Skeletal muscle satellite cell (primary cell): ENCODE measurements at regions not wholly inside any gene's neighbourhood (a gene's known extent, or its start where the extent isn't known, plus 50 kb on each side); places are given as distances from the start of the nearest gene placed in this dataset.

Experiments used
- H3K27me3 ChIP-seq: 2 replicates; pipeline ENCODE4 v1.7.0; 2013; ENCODE audit warnings: low read length; ENCODE audit not compliant: control insufficient read depth, insufficient read depth
- H3K36me3 ChIP-seq: 2 replicates; pipeline ENCODE4 v1.7.0; 2013; ENCODE audit warnings: mild to moderate bottlenecking, control low read depth, low read length; ENCODE audit not compliant: insufficient read depth
- H3K4me1 ChIP-seq: 2 replicates; pipeline ENCODE4 v1.7.0; 2013; ENCODE audit warnings: low read length; ENCODE audit not compliant: control insufficient read depth, insufficient read depth
- H3K4me2 ChIP-seq: 2 replicates; pipeline ENCODE4 v1.7.0; 2013; ENCODE audit warnings: mild to moderate bottlenecking, low read length
- H3K4me3 ChIP-seq: 2 replicates; pipeline ENCODE4 v1.7.0; 2013; ENCODE audit warnings: low read length
- H3K9ac ChIP-seq: 2 replicates; pipeline ENCODE4 v1.7.0; 2013; ENCODE audit warnings: mild to moderate bottlenecking, low read depth, low read length, moderate library complexity
- H3K9me3 ChIP-seq: replicated peaks from 2 replicates; pipeline ENCODE4 v1.7.0; 2013; ENCODE audit warnings: mild to moderate bottlenecking, control low read depth, low read length

DNA sequence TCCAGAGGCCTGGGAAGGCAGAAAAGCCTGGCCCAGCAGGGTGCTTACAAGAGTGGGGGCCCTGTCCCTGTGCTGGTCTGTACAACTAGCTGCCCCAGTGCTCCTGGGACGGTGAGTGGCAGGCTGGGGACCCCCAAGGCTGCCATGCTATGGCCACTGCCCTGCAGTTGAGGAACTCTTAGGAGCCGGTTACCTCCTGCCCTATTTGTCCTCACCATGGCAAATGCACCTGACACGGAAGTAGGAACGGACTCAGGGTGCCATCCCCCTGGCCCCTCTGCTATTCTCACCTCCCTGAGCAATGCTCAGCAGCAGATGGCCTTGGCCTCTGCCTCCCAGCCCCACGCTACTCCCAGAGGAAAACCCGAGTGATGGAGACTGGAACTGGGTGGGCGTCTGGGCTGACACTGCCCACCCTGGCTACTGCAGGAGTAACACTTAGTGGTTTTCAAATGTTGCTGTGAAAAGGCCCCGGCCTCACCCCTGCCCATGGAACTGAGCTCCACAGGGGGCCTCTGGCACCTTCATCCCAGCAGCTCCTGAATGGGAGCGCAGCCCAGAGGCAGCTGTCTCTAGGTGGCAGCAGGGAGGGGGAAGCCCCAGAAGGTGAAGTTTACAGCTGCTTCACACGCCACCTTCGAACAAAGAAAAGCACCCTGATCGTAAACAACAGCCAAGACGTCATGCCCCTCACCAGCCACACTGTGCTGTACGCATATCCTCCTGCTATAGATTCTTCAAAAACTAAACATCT lies 105.3 kb downstream of the CTTN start:
- no peaks in the 10 kb centered on the region for H3K4me1 ChIP-seq

DNA sequence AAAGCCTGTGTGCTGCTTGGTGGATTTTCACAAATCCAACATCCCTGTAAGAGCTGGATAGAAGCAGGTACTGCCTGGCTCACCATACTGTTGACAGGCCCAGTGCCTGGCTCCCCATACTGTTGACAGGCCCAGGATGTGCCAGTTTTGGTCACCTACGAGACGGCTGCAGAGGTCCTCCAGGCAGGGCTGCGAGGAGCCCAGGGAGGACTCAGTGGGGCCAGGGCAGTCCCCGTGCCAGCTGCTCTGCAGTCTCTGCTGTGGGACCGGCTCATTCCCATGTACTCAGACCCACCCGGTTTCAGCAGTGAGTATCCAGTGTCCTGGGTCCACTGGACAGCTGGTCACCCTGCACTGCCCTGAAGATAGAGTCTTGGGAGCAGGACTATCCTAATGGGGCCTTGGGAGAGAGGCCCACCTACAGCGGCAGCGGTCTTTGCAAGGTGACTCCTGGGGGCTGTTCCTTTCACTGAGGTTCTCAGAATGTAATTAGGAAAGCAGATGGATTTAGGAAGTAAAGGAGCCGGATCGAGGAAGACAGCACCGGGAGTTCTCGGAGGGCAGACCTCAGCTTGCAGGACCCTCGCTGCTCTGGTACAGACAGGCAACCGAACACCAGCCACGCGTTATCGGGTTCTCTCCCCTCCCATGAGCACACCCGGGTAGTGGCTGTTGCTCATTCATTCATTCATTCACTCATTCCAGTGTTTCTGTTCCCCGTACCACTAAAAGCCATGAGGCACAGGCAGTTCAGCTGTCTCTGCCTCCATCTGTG lies 106.1 kb downstream of the CTTN start:
- no peaks in the 10 kb centered on the region for H3K4me1 ChIP-seq
- no peak overlapping the region for H3K4me3 ChIP-seq
- H3K27me3 ChIP-seq, result peaks cover 48% of the 10 kb centered on the region
- H3K9me3 ChIP-seq, result no peaks in the 10 kb centered on the region
- no peak overlapping the region for H3K4me2 ChIP-seq
- no peaks in the 10 kb centered on the region for H3K36me3 ChIP-seq
- H3K9ac ChIP-seq, result no peak overlapping the region

More for the DNA sequence above, 105.3 kb downstream of the CTTN start:
- Histone ChIP-seq H3K4me3 (no peak overlapping the region), H3K9me3 (no peaks in the 10 kb centered on the region), H3K36me3 (no peaks in the 10 kb centered on the region), H3K27me3 (peaks cover 48% of the 10 kb centered on the region), H3K4me2 (no peak overlapping the region), H3K9ac (no peak overlapping the region)

DNA sequence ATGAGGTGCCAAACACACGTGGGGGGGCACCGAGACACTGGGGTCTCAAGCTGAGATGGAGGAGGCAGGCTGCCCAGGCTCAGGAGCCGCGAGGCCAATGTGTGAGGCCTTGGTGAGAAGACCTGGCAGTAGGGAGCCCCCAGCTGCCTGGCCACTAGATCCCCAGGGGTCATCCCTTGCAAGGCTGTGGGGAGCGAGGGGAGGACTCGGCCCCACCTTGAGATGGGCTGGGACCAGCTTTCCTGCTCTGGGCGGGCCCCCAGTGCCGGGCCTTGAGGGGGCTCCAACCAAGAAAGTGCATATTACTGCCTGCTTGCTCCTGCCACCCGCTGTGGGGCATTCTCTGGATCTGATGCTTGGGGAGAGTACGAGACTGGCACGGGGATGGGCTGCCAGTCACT lies 107.0 kb downstream of the CTTN start:
- Histone ChIP-seq H3K4me2 (no peak overlapping the region), H3K36me3 (no peaks in the 10 kb centered on the region), H3K9ac (no peak overlapping the region), H3K27me3 (peaks cover 48% of the 10 kb centered on the region), H3K9me3 (no peaks in the 10 kb centered on the region), H3K4me3 (no peak overlapping the region), H3K4me1 (no peaks in the 10 kb centered on the region)

DNA sequence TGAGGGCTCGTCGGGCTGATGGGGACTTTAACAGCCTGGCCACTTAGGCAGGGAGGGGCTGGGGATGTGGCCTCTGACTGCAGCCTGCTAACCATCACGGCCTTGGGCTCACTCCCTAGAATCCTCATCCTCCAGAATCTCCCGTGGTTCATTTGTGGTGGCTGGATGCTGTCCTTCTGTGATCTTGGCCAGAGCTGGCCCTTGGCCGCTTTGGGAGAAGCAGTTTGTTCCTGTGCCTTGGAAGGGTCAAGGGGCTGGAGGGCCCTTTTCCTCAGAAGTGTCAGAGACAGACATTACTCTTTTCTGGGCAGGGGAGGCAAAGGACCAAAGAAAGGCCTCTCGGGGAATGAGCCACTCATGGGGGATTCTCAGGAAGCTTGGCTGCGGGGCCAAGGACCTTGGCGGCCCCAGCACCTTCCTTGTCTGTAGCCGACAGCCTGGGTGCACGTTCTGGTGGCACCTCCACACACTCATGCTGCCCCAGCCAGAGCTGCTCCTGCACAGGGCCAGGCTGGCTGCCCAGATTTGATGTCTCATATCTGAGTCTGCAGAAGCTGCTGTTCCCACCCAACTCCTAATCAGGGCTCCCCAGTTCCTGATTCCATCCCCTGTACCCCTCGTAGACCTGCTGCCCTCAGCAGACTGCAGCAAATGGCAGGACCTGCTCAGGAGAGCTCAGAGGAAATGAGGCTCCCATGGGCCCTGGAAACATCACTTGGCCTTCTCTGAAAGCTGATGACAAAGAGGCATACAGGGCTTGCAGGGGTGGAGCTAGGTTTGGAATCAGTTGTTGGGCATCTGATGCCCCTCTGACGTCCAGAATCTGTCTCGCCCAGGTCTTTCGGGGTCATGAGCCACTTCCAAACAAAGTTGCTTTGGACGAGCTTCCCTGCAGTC lies 107.7 kb downstream of the CTTN start:
- Histone ChIP-seq H3K27me3 (peaks cover 48% of the 10 kb centered on the region), H3K36me3 (no peaks in the 10 kb centered on the region), H3K9me3 (no peaks in the 10 kb centered on the region), H3K4me1 (no peaks in the 10 kb centered on the region), H3K4me2 (no peak overlapping the region), H3K4me3 (no peak overlapping the region), H3K9ac (no peak overlapping the region)

DNA sequence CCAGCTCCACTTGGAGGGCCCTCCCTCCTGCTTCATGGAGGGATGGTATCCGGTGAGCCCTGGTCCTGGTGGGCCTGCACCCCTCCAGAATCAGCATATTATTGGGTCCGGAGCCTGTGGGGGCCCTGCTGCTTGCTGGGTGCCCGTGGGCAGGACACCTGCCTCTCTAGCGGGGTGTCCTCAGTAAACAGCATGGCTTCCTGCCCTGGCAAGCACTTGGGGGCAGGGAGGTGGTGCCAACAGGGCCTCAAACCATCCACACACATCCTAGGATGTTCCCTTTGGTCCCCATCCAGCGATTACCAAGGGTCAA lies 108.3 kb downstream of the CTTN start:
- no peak overlapping the region for H3K9ac ChIP-seq
- no peaks in the 10 kb centered on the region for H3K9me3 ChIP-seq
- H3K27me3 ChIP-seq, result peaks cover 48% of the 10 kb centered on the region
- no peaks in the 10 kb centered on the region for H3K36me3 ChIP-seq
- no peak overlapping the region for H3K4me2 ChIP-seq
- H3K4me1 ChIP-seq, result no peaks in the 10 kb centered on the region
- no peak overlapping the region for H3K4me3 ChIP-seq

DNA sequence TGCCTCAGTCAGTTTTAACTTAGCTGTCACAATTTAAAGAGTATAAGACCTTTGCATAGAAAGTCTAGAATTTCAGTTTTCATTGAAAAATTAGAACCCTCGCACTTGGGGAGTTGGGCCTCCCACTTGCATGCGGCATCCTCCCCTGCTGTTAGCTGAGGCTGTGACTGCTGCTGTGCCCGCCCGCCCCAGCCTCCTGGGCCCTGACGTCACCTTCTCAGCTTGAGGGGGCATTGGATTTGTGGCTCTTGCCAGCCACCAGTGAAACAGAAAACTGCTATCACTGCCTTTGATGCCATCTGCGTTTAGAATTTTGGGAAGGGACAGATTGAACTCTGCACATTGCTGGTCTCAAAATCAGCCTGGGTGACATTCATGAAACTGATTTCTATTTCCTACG lies 108.7 kb downstream of the CTTN start:
- Histone ChIP-seq H3K4me1 (no peaks in the 10 kb centered on the region), H3K27me3 (peaks cover 48% of the 10 kb centered on the region), H3K4me2 (no peak overlapping the region), H3K36me3 (no peaks in the 10 kb centered on the region), H3K9me3 (no peaks in the 10 kb centered on the region), H3K9ac (no peak overlapping the region), H3K4me3 (no peak overlapping the region)

DNA sequence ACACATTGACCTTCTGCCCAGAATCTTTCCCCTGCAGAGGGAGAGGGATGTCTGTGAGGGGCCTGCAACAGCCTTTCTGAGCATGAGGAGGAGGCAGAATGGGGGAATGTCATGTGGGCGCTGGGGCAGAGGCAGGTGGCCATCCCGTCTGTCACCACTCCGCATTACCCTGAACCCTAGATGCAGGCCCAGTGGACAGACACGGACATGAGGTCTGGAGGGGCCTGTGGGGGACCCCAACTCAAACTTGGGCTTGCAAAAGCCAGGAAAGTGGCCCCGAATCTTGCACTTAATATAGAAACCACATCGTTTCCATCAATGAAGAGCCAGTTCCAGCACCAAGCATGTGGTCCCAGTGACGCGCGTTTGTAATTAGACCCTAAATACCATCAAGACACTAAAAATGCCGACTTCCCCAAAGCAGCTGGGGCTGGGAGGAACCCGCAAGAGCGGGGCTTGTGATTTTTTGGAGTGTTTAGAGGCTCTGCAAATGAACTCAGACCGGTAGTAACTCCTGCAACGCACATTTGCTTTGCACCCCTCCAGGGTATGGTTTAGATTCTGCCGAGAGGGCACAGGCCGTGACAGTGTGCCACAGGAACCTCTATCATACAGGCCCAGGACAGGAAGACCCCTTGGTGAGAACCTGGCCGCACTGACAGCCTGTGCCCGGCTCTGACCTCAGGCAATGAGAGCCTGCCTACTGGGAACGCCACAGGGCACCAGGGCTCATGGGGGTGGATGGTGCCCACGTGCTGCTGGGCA lies 109.3 kb downstream of the CTTN start:
- Histone ChIP-seq H3K4me3 (no peak overlapping the region), H3K9ac (no peak overlapping the region), H3K9me3 (peaks cover 6% of the 10 kb centered on the region), H3K4me2 (no peak overlapping the region), H3K36me3 (no peaks in the 10 kb centered on the region), H3K27me3 (peaks cover 48% of the 10 kb centered on the region), H3K4me1 (no peaks in the 10 kb centered on the region)

DNA sequence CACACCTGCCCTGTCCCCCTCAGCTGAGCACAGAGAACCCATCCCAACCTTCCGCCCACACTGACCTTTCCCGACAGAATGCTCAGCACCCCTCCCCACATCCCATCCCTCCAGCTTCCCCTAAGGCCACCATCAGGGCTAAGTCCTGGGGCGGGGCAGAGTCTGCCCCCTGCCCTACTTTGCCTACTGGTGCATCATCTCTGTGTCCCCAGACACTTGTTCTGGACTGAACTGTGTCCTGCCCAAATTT lies 109.8 kb downstream of the CTTN start:
- no peaks in the 10 kb centered on the region for H3K4me1 ChIP-seq
- no peak overlapping the region for H3K9ac ChIP-seq
- H3K9me3 ChIP-seq, result peaks cover 11% of the 10 kb centered on the region
- no peak overlapping the region for H3K4me2 ChIP-seq
- no peaks in the 10 kb centered on the region for H3K36me3 ChIP-seq
- H3K27me3 ChIP-seq, result peaks cover 47% of the 10 kb centered on the region
- H3K4me3 ChIP-seq, result no peak overlapping the region

DNA sequence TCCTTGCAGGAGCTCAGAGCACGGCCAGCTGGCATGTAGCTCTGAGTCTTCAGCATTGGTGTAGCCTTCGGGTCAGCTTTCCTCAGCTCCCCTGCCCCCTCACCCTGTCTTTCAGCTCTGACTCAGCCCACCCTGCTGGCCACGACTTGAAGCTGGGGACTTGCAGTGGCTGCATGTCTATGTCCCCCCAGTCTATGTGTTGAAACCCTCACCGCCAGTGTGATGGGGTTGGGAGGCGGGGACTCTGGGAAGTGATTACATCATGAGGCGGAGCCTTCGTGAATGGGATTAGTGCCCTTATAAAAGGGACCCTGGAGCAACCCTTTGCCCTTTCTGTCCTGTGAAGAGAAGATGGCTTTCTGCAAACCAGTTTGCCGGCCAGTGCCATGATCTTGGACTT lies 111.1 kb downstream of the CTTN start:
- Histone ChIP-seq H3K9me3 (peaks cover 11% of the 10 kb centered on the region), H3K9ac (no peak overlapping the region), H3K4me1 (no peaks in the 10 kb centered on the region), H3K4me2 (no peak overlapping the region), H3K27me3 (peaks cover 37% of the 10 kb centered on the region), H3K4me3 (no peak overlapping the region), H3K36me3 (no peaks in the 10 kb centered on the region)

DNA sequence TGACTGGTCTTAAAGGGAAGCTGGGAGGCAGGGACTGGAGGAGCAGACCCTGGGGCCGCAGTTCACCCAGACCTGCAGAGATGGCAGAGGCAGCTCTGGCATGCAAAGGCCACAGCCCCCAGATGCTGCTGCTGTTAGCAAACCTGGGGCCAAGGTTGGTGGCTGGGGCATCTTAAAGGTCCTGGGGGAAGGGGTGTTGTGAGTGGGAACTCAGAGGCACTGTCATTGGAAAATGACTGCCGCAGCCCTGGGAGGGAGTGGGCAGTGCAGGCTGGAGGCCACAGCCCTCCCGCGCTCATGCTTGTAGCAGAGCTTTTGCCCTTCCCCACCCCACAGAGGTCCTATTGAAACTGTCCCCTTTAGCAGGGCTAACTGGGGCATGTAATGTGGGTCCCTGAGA lies 111.8 kb downstream of the CTTN start:
- no peaks in the 10 kb centered on the region for H3K4me1 ChIP-seq
- no peaks in the 10 kb centered on the region for H3K36me3 ChIP-seq
- H3K4me2 ChIP-seq, result no peak overlapping the region
- no peak overlapping the region for H3K4me3 ChIP-seq
- H3K9me3 ChIP-seq, result peaks cover 11% of the 10 kb centered on the region
- H3K27me3 ChIP-seq, result peaks cover 31% of the 10 kb centered on the region
- no peak overlapping the region for H3K9ac ChIP-seq

DNA sequence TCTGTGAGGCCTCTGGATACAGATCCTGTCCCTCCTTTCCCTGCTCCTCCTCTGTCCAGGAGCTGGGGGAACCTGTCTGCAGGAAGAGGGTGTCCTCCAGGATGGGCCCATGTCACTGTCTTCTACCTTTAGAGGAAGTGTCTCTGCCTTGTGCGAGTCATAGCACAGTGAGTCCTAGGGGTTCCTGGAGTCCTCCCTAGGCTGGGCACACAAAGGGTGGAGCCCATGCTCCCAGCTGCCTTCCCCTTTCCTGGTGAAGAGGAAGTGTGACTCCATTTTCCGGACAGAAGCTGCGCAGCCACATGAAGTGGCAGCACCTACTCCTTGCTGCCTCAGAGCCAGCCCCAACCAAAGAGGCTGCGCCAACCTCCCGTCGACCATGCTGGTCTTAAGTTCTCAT lies 112.2 kb downstream of the CTTN start:
- no peaks in the 10 kb centered on the region for H3K4me1 ChIP-seq
- H3K9me3 ChIP-seq, result peaks cover 11% of the 10 kb centered on the region
- no peak overlapping the region for H3K9ac ChIP-seq
- H3K36me3 ChIP-seq, result no peaks in the 10 kb centered on the region
- H3K4me2 ChIP-seq, result no peak overlapping the region
- H3K27me3 ChIP-seq, result peaks cover 26% of the 10 kb centered on the region
- H3K4me3 ChIP-seq, result no peak overlapping the region
